Spleen (tissue), 11 donors: ENCODE measurements at regions not wholly inside any gene's neighbourhood (a gene's known extent, or its start where the extent isn't known, plus 50 kb on each side); places are given as distances from the start of the nearest gene placed in this dataset.

Experiments
- DNase-seq: peaks from one replicate; pipeline ENCODE4 v3.0.0-alpha.2; 2020
- H3K27ac ChIP-seq, 8 donors: fragments of 200-600 bp; sonication (generic) in 7 of 8; 1 replicate in 4 of 8; 2 replicates in 4 of 8; pipeline versions ENCODE4 v1.5.0 to v1.8.0; 2016 to 2021; ENCODE audit warnings: inconsistent platforms in 4 of 8, mild to moderate bottlenecking in 4 of 8, moderate library complexity in 1 of 8
- H3K27me3 ChIP-seq, 7 donors: fragments of 200-600 bp; sonication (generic) in 6 of 7; replicated peaks in 1 of 7; 1 replicate in 4 of 7; 2 replicates in 3 of 7; pipeline versions ENCODE4 v1.5.0 to v1.8.0; 2016 to 2021; ENCODE audit warnings: inconsistent platforms in 3 of 7, mild to moderate bottlenecking in 1 of 7
- H3K36me3 ChIP-seq, 6 donors: fragments of 200-600 bp; sonication (generic) in 5 of 6; 1 replicate in 4 of 6; 2 replicates in 2 of 6; pipeline versions ENCODE4 v1.5.0 to v1.8.0; 2016 to 2021; ENCODE audit warnings: inconsistent platforms in 2 of 6
- H3K4me1 ChIP-seq, 6 donors: fragments of 200-600 bp; sonication (generic) in 5 of 6; 1 replicate in 3 of 6; 2 replicates in 3 of 6; pipeline versions ENCODE4 v1.5.0 to v1.8.0; 2016 to 2021; ENCODE audit warnings: inconsistent platforms in 3 of 6
- H3K4me3 ChIP-seq, 8 donors: fragments of 200-600 bp; sonication (generic) in 7 of 8; 1 replicate in 4 of 8; 2 replicates in 4 of 8; pipeline versions ENCODE4 v1.5.0 to v1.8.0; 2016 to 2021; ENCODE audit warnings: inconsistent platforms in 4 of 8, mild to moderate bottlenecking in 4 of 8, moderate library complexity in 2 of 8
- H3K9me3 ChIP-seq, 8 donors: fragments of 200-600 bp; sonication (generic) in 7 of 8; 1 replicate in 4 of 8; 2 replicates in 4 of 8; pipeline versions ENCODE4 v1.5.0 to v1.8.0; 2016 to 2021; ENCODE audit warnings: inconsistent platforms in 4 of 8
- POLR2A ChIP-seq, 3 donors: fragments of 450-650 bp; IDR thresholded peaks; one replicate each; pipeline ENCODE4 v1.5.1; 2017; ENCODE audit warnings: antibody characterized with exemption in 3 of 3, mild to moderate bottlenecking in 1 of 3
- POLR2AphosphoS5 ChIP-seq, 3 donors: sonication (generic); formaldehyde crosslinking; IDR thresholded peaks; one replicate each; pipeline ENCODE4 v1.5.1; 2017; ENCODE audit warnings: antibody characterized with exemption in 3 of 3
- WGBS, 5 donors: extraction: QIAGEN DNeasy Blood & Tissue Kit in 3 of 5; methylation state at CpG; one replicate each; pipeline versions ENCODE4 v1.1.5 to v1.1.7; 2013 to 2018; 5-methylcytosine and 5-hydroxymethylcytosine counted together
- intact Hi-C: fragments of 100-400 bp; cut with DNase I; formaldehyde crosslinking; loops from one replicate; pipeline ENCODE4 v1.15.0; 2023; ENCODE audit warnings: low total_unique reads
- TF ChIP-seq, protein P1 (sequence below), 11 experiments: fragments of 200-600 bp in 7 of 11; fragments of 450-650 bp in 4 of 11; sonication (generic) in 4 of 11; IDR thresholded peaks in 8 of 11; conservative IDR thresholded peaks in 3 of 11; 1 replicate in 7 of 11; 2 replicates in 4 of 11; pipeline versions ENCODE4 v1.4.0 to v1.8.0; 2016 to 2021; ENCODE audit warnings: antibody characterized with exemption in 11 of 11, inconsistent platforms in 4 of 11, mild to moderate bottlenecking in 1 of 11
- donor health status: healthy with polysubstance abuse.
- donor health status: DM: no; HTN: no; CAD: no; lungs with moderate emphysema.
- donor health status: DM: no; HTN: no; CAD: no.
- donor health status: Bipolar disorder and iron deficiency.
- donor health status: healthy.
- donor health status: DM: no; HTN: no; CAD: no.
- donor health status: DM: yes; HTN: yes; CAD: no.

DNA sequence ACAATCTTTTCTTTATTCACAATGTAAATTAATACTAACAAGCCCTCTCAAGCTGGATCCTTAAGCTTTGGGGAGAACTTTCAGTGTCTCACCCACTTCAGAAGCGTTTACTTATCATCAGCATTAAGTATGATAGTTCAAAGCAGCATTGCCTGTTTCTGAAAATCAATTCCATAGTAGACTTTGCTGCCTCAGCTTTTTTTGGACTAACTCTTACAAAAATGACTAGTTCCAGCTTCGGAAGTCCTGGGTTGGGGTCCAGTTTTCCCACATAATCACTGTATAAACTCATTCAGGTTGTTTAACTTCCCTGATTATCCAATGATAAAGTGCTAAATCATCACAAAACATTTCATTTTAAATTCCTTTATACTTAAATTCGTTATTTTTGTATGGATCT is 114.4 kb downstream of the NR2F2 start:
- Histone ChIP-seq H3K27me3 (peaks cover 0 to 10% (median 0%) of the 10 kb centered on the region in 7 donors), H3K4me3 (no peak overlapping the region), H3K36me3 (no peaks in the 10 kb centered on the region), H3K27ac (no peak overlapping the region), H3K4me1 (no peaks in the 10 kb centered on the region), H3K9me3 (no peaks in the 10 kb centered on the region)
- TF ChIP-seq, protein P1, sequence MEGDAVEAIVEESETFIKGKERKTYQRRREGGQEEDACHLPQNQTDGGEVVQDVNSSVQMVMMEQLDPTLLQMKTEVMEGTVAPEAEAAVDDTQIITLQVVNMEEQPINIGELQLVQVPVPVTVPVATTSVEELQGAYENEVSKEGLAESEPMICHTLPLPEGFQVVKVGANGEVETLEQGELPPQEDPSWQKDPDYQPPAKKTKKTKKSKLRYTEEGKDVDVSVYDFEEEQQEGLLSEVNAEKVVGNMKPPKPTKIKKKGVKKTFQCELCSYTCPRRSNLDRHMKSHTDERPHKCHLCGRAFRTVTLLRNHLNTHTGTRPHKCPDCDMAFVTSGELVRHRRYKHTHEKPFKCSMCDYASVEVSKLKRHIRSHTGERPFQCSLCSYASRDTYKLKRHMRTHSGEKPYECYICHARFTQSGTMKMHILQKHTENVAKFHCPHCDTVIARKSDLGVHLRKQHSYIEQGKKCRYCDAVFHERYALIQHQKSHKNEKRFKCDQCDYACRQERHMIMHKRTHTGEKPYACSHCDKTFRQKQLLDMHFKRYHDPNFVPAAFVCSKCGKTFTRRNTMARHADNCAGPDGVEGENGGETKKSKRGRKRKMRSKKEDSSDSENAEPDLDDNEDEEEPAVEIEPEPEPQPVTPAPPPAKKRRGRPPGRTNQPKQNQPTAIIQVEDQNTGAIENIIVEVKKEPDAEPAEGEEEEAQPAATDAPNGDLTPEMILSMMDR (IDR thresholded peaks at IDR 0.05 in 8 of 11, conservative IDR thresholded peaks at IDR 0.05 in 3 of 11), result no peak
- TF ChIP-seq POLR2A (IDR thresholded peaks at IDR 0.05), result no peak
- no peak for TF ChIP-seq POLR2AphosphoS5 (IDR thresholded peaks at IDR 0.05)
- intact Hi-C loops, result no loop called here
- WGBS, 5 donors, result 61 to 75% (median 71%) methylated on average over 3 of the region's 3 CpGs
- no peak for DNase-seq

DNA sequence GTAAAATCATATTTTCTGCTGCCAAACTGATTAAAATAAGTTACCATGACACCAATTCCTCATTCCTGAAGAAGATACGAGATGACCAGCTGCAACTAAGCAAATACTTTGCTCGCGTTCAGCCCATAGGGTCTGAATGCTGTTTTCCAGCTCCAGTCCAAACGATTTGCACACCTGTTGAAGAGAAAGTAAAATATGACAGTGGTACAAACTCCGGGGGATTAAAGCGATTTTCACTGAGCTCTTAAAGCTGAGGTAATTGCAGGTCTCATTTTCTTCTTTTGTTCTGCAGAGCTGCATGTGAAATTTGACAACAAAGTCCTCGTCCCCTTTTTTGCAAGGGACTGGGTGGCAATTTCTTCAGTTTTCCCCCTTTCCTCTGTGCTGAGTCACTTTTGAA is 118.4 kb downstream of the NR2F2 start:
- Histone ChIP-seq H3K27me3 (peaks cover 0 to 19% (median 0%) of the 10 kb centered on the region in 7 donors), H3K4me3 (no peak overlapping the region), H3K9me3 (no peaks in the 10 kb centered on the region), H3K27ac (no peak overlapping the region), H3K4me1 (peaks cover 0 to 8% (median 0%) of the 10 kb centered on the region in 6 donors), H3K36me3 (no peaks in the 10 kb centered on the region)
- WGBS, 5 donors, result 77 to 89% (median 81%) methylated on average over 7 of the region's 7 CpGs
- intact Hi-C loops, result no loop called here
- no peak for DNase-seq
- TF ChIP-seq POLR2AphosphoS5 (IDR thresholded peaks at IDR 0.05) (no peak), POLR2A (IDR thresholded peaks at IDR 0.05) (no peak)
- TF ChIP-seq, protein P1 (IDR thresholded peaks at IDR 0.05 in 8 of 11, conservative IDR thresholded peaks at IDR 0.05 in 3 of 11), result no peak

DNA sequence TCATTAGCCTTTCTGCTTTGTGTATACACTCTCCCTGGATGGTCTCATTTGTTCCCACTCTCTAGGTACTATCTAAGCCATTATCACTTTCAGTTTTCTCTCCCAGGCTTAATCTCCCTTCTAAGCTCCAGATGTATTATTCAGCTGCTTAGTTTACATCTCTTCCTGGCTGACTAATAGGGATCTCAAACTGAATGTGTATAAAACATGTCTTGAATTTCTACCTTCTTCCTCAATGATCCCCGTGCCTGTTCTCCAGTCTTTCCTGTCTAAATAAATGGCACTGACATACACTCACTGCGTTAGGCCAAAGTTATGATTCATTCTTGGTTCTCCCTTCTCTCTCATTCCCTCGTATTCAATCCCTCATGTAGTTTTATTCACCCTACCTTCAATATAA is 127.3 kb downstream of the NR2F2 start:
- no peak overlapping the region for H3K27ac ChIP-seq
- no peak overlapping the region for H3K4me3 ChIP-seq
- H3K4me1 ChIP-seq, result no peaks in the 10 kb centered on the region
- intact Hi-C loops, result no loop called here
- H3K9me3 ChIP-seq, result no peaks in the 10 kb centered on the region
- no peaks in the 10 kb centered on the region for H3K36me3 ChIP-seq
- DNase-seq, result no peak
- H3K27me3 ChIP-seq, result peaks cover 0 to 6% (median 0%) of the 10 kb centered on the region in 7 donors
- TF ChIP-seq, protein P1 (IDR thresholded peaks at IDR 0.05 in 8 of 11, conservative IDR thresholded peaks at IDR 0.05 in 3 of 11), result no peak
- TF ChIP-seq POLR2AphosphoS5 (IDR thresholded peaks at IDR 0.05) (no peak), POLR2A (IDR thresholded peaks at IDR 0.05) (no peak)
- 67 to 86% (median 76%) methylated on average over 3 of the region's 3 CpGs for WGBS, 5 donors

DNA sequence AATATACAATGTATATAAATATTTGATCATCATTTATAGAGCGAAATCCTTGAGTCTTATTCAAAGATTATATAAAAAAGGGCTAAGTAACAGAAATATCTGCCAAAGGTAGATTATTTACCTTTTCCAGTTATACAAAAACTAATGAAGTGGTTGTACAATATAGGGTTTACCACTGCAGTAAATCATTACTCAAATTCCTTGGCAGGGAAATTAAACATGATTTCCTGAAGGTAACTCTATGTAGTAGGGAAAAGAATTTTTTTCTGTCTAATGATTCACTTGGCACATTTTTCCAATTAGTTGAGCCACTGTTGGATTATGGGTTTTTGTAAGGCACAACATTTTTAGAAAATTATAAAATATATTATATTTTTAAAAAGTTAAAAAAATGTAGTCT is 129.6 kb downstream of the NR2F2 start:
- Histone ChIP-seq H3K4me1 (no peaks in the 10 kb centered on the region), H3K36me3 (no peaks in the 10 kb centered on the region), H3K9me3 (no peaks in the 10 kb centered on the region), H3K27me3 (peaks cover 0 to 2% (median 0%) of the 10 kb centered on the region in 7 donors), H3K4me3 (no peak overlapping the region), H3K27ac (no peak overlapping the region)
- 79 to 88% (median 82%) methylated on average over 1 of the region's 1 CpG for WGBS, 5 donors
- TF ChIP-seq, protein P1 (IDR thresholded peaks at IDR 0.05 in 8 of 11, conservative IDR thresholded peaks at IDR 0.05 in 3 of 11), result no peak
- TF ChIP-seq POLR2A (IDR thresholded peaks at IDR 0.05) (no peak), POLR2AphosphoS5 (IDR thresholded peaks at IDR 0.05) (no peak)
- DNase-seq, result no peak
- intact Hi-C loops, result no loop called here
